ENCODE measurements at regions not wholly inside any gene's neighbourhood (a gene's known extent, or its start where the extent isn't known, plus 50 kb on each side); places are given as distances from the start of the nearest gene placed in this dataset.
A peak's percentile ranks its signal among the peaks of the same experiment; 100 is the strongest.
"Not testable (repeated sequence)": the region's sequence is repeated elsewhere in the genome, so short reads cannot be mapped to it uniquely, and the experiment has no call there.

GRCh38 chr1:47491341-47491753, 53.5 kb downstream of the FOXD2 start:
- DNase-seq (ENCODE audit: low read depth in 4 of 4, low spot score in 3 of 4) = no peak

GRCh38 chr1:47495176-47495713, 57.4 kb downstream of the FOXD2 start:
- no peak for DNase-seq (ENCODE audit: low read depth in 4 of 4, low spot score in 3 of 4)

GRCh38 chr1:47498551-47498950, 60.7 kb downstream of the FOXD2 start:
- DNase-seq (ENCODE audit: low read depth in 4 of 4, low spot score in 3 of 4) = no peak

GRCh38 chr1:47501069-47501468, 63.2 kb downstream of the FOXD2 start:
- no peak for DNase-seq (ENCODE audit: low read depth in 4 of 4, low spot score in 3 of 4)

- no peak for DNase-seq (ENCODE audit: low read depth in 4 of 4, low spot score in 3 of 4)
These were observed 65.0 kb downstream of the FOXD2 start for GRCh38 chr1:47502746-47503370.

- DNase-seq (ENCODE audit: low read depth in 4 of 4, low spot score in 3 of 4) = not testable (repeated sequence)
These were observed 67.0 kb downstream of the FOXD2 start for GRCh38 chr1:47504840-47505239.

- DNase-seq (ENCODE audit: low read depth in 4 of 4, low spot score in 3 of 4) = no peak
These were observed 67.4 kb downstream of the FOXD2 start for GRCh38 chr1:47505267-47505666.

GRCh38 chr1:47506053-47506452, 68.2 kb downstream of the FOXD2 start:
- DNase-seq (ENCODE audit: low read depth in 4 of 4, low spot score in 3 of 4) = no peak

GRCh38 chr1:47507144-47507543, 69.3 kb downstream of the FOXD2 start:
- no peak for DNase-seq (ENCODE audit: low read depth in 4 of 4, low spot score in 3 of 4)

- DNase-seq (ENCODE audit: low read depth in 4 of 4, low spot score in 3 of 4) = peak; percentile 58 to 72 (median 68)
These were observed 70.2 kb downstream of the FOXD2 start for GRCh38 chr1:47507881-47508701.

- DNase-seq (ENCODE audit: low read depth in 4 of 4, low spot score in 3 of 4) = peak in 3 of 4 donors; percentile 61 to 73 (median 65)
These were observed 71.0 kb downstream of the FOXD2 start for GRCh38 chr1:47508702-47509431.

GRCh38 chr1:47510282-47510811, 72.5 kb downstream of the FOXD2 start:
- DNase-seq (ENCODE audit: low read depth in 4 of 4, low spot score in 3 of 4) = peak in 1 of 4 donors; percentile 44

- DNase-seq (ENCODE audit: low read depth in 4 of 4, low spot score in 3 of 4) = no peak
These were observed 74.0 kb downstream of the FOXD2 start for GRCh38 chr1:47511825-47512224.

- DNase-seq (ENCODE audit: low read depth in 4 of 4, low spot score in 3 of 4) = no peak
These were observed 75.5 kb downstream of the FOXD2 start for GRCh38 chr1:47513393-47513792.

- DNase-seq (ENCODE audit: low read depth in 4 of 4, low spot score in 3 of 4) = no peak
These were observed 76.4 kb downstream of the FOXD2 start for GRCh38 chr1:47514229-47514628.

- no peak for DNase-seq (ENCODE audit: low read depth in 4 of 4, low spot score in 3 of 4)
These were observed 77.4 kb downstream of the FOXD2 start for GRCh38 chr1:47515164-47515789.

- no peak for DNase-seq (ENCODE audit: low read depth in 4 of 4, low spot score in 3 of 4)
These were observed 80.1 kb downstream of the FOXD2 start for GRCh38 chr1:47517946-47518345.

GRCh38 chr1:47519491-47519890, 81.6 kb downstream of the FOXD2 start:
- DNase-seq (ENCODE audit: low read depth in 4 of 4, low spot score in 3 of 4) = no peak

- DNase-seq (ENCODE audit: low read depth in 4 of 4, low spot score in 3 of 4) = no peak
These were observed 82.1 kb downstream of the FOXD2 start for GRCh38 chr1:47519971-47520370.

Measured in left renal pelvis (tissue), 4 donors.